H1 (cell line): ENCODE measurements at regions not wholly inside any gene's neighbourhood (a gene's known extent, or its start where the extent isn't known, plus 50 kb on each side); places are given as distances from the start of the nearest gene placed in this dataset.
"Not testable (repeated sequence)": the region's sequence is repeated elsewhere in the genome, so short reads cannot be mapped to it uniquely, and the experiment has no call there.

Experiments
- CTCF ChIA-PET: fragments of 300-600 bp; sonication (Branson Sonifier 250); formaldehyde crosslinking; loops from one replicate; lab custom pipeline; 2021; ENCODE audit not compliant: partially characterized antibody; lab: Charles Lee
- POLR2A ChIA-PET: fragments of 300-600 bp; sonication (Branson Sonifier 250); formaldehyde crosslinking; loops from one replicate; lab custom pipeline; 2021; ENCODE audit warnings: inconsistent platforms; ENCODE audit not compliant: partially characterized antibody; lab: Charles Lee
- DNase-seq, 2 experiments: peaks; one replicate each; pipeline versions ENCODE4 v3.0.0 to v3.0.0-alpha.2; 2010 to 2022; ENCODE audit warnings: low spot score in 2 of 2, low read depth in 1 of 2, mixed read lengths in 1 of 2
- FAIRE-seq: peaks from 2 replicates; lab custom pipeline; 2011; peaks lifted over from hg19 to GRCh38; lab: Jason Lieb, UNC
- H2AFZ ChIP-seq: 2 replicates; pipeline ENCODE4 v1.8.1; 2012; ENCODE audit warnings: low read length, inconsistent platforms
- H2AK5ac ChIP-seq: 2 replicates; pipeline ENCODE4 v1.6.1; 2013; ENCODE audit warnings: low read depth, low read length
- H2BK120ac ChIP-seq: replicated peaks from 2 replicates; pipeline ENCODE3; 2013; ENCODE audit warnings: low read depth, low read length, inconsistent platforms
- H2BK12ac ChIP-seq: 2 replicates; pipeline ENCODE4 v1.6.1; 2013; ENCODE audit warnings: low read depth, low read length
- H2BK15ac ChIP-seq: 2 replicates; pipeline ENCODE4 v1.6.1; 2013; ENCODE audit warnings: low read length
- H2BK20ac ChIP-seq: 2 replicates; pipeline ENCODE4 v1.6.1; 2013; ENCODE audit warnings: low read length
- H2BK5ac ChIP-seq: 2 replicates; pipeline ENCODE4 v1.6.1; 2013; ENCODE audit warnings: low read depth, low read length
- H3K14ac ChIP-seq: 2 replicates; pipeline ENCODE4 v1.6.1; 2013; ENCODE audit warnings: inconsistent platforms; ENCODE audit not compliant: insufficient read length
- H3K18ac ChIP-seq: 2 replicates; pipeline ENCODE4 v1.6.1; 2013; ENCODE audit warnings: low read length; ENCODE audit errors: extremely low read depth
- H3K23ac ChIP-seq: 2 replicates; pipeline ENCODE4 v1.6.1; 2013; ENCODE audit warnings: inconsistent platforms; ENCODE audit not compliant: insufficient read length
- H3K23me2 ChIP-seq: 2 replicates; pipeline ENCODE4 v1.6.1; 2013; ENCODE audit warnings: low read depth, low read length
- H3K27ac ChIP-seq: 2 replicates; pipeline ENCODE4 v1.6.1; 2011; ENCODE audit warnings: low read depth, low read length, inconsistent platforms
- H3K27me3 ChIP-seq, 4 experiments: replicated peaks in 1 of 4; 1 replicate in 1 of 4; 2 replicates in 3 of 4; pipeline versions ENCODE4 v1.6.1 to v1.8.1; 2011 to 2013; ENCODE audit warnings: low read length in 3 of 4, mild to moderate bottlenecking in 3 of 4, inconsistent platforms in 2 of 4, mixed read lengths in 2 of 4, moderate library complexity in 1 of 4; ENCODE audit not compliant: control insufficient read depth in 3 of 4, insufficient read depth in 3 of 4; ENCODE audit errors: extremely low read depth in 1 of 4
- H3K36me3 ChIP-seq, 4 experiments: 2 replicates each; pipeline versions ENCODE4 v1.6.1 to v1.8.1; 2011 to 2013; ENCODE audit warnings: mild to moderate bottlenecking in 4 of 4, low read length in 3 of 4, moderate library complexity in 2 of 4, control low read depth in 1 of 4, inconsistent platforms in 1 of 4; ENCODE audit not compliant: insufficient read depth in 4 of 4, control insufficient read depth in 2 of 4
- H3K4ac ChIP-seq: replicated peaks from 2 replicates; pipeline ENCODE3; 2013; ENCODE audit warnings: low read length, low read depth, mixed read lengths, inconsistent platforms; ENCODE audit not compliant: insufficient read length
- H3K4me1 ChIP-seq, 4 experiments: replicated peaks in 1 of 4; 1 replicate in 1 of 4; 2 replicates in 3 of 4; pipeline versions ENCODE4 v1.6.1 to v1.8.1; 2011 to 2013; ENCODE audit warnings: low read length in 3 of 4, inconsistent platforms in 2 of 4, mixed read lengths in 1 of 4; ENCODE audit not compliant: insufficient read depth in 4 of 4, control insufficient read depth in 3 of 4
- H3K4me2 ChIP-seq, 2 experiments: 2 replicates each; pipeline versions ENCODE4 v1.6.1 to v1.8.1; 2011 to 2013; ENCODE audit warnings: low read depth in 2 of 2, low read length in 2 of 2, control low read depth in 1 of 2, inconsistent platforms in 1 of 2, mild to moderate bottlenecking in 1 of 2; ENCODE audit not compliant: insufficient read depth in 1 of 2
- H3K4me3 ChIP-seq, 4 experiments: fragments of 200-600, 300-600 bp in 1 of 4; sonication (generic), shearing (Covaris generic), sonication (Bioruptor Twin) in 1 of 4; 2 replicates each; pipeline versions ENCODE4 v1.5.1 to v1.8.1; 2011 to 2016; ENCODE audit warnings: low read length in 4 of 4, low read depth in 3 of 4, control low read depth in 2 of 4, inconsistent platforms in 2 of 4, mild to moderate bottlenecking in 2 of 4, mixed read lengths in 1 of 4, moderate library complexity in 1 of 4; ENCODE audit not compliant: insufficient read depth in 2 of 4; ENCODE audit errors: extremely low read depth in 1 of 4
- H3K56ac ChIP-seq: replicated peaks from 2 replicates; pipeline ENCODE3; 2013; ENCODE audit warnings: low read depth, mild to moderate bottlenecking, mixed read lengths, low read length, inconsistent platforms; ENCODE audit not compliant: insufficient read length
- H3K79me1 ChIP-seq: 2 replicates; pipeline ENCODE4 v1.6.1; 2013; ENCODE audit warnings: low read depth, low read length, control low read depth
- H3K79me2 ChIP-seq, 2 experiments: 2 replicates each; pipeline versions ENCODE4 v1.6.1 to v1.8.1; 2012 to 2013; ENCODE audit warnings: low read length in 2 of 2, mild to moderate bottlenecking in 2 of 2, inconsistent platforms in 1 of 2; ENCODE audit not compliant: insufficient read depth in 2 of 2, control insufficient read depth in 1 of 2
- H3K9ac ChIP-seq, 4 experiments: replicated peaks in 1 of 4; 1 replicate in 1 of 4; 2 replicates in 3 of 4; pipeline versions ENCODE4 v1.6.1 to v1.8.1; 2011 to 2013; ENCODE audit warnings: low read depth in 3 of 4, low read length in 3 of 4, control low read depth in 2 of 4, mild to moderate bottlenecking in 2 of 4, moderate library complexity in 2 of 4, inconsistent platforms in 1 of 4; ENCODE audit errors: extremely low read depth in 1 of 4
- H3K9me3 ChIP-seq, 2 experiments: 2 replicates each; pipeline versions ENCODE4 v1.6.1 to v1.8.1; 2012 to 2013; ENCODE audit warnings: mild to moderate bottlenecking in 2 of 2, moderate library complexity in 2 of 2, control low read depth in 1 of 2, inconsistent platforms in 1 of 2, low read depth in 1 of 2, low read length in 1 of 2, mixed read lengths in 1 of 2; ENCODE audit not compliant: insufficient read depth in 2 of 2
- H4K20me1 ChIP-seq, 2 experiments: replicated peaks in 1 of 2; 2 replicates each; pipeline versions ENCODE3 to v1.8.1; 2011 to 2013; ENCODE audit warnings: inconsistent platforms in 2 of 2, low read length in 2 of 2, mild to moderate bottlenecking in 1 of 2; ENCODE audit not compliant: insufficient read depth in 2 of 2, control insufficient read depth in 1 of 2
- H4K5ac ChIP-seq: 2 replicates; pipeline ENCODE4 v1.6.1; 2013; ENCODE audit warnings: low read length, low read depth, mixed read lengths, inconsistent platforms; ENCODE audit not compliant: insufficient read length
- H4K8ac ChIP-seq: 2 replicates; pipeline ENCODE4 v1.8.0; 2013; ENCODE audit warnings: mild to moderate bottlenecking, moderate library complexity, low read length, inconsistent platforms; ENCODE audit not compliant: insufficient read depth; ENCODE audit errors: extremely low read depth
- H4K91ac ChIP-seq: replicated peaks from 2 replicates; pipeline ENCODE3; 2013; ENCODE audit warnings: low read length, mixed read lengths, inconsistent platforms; ENCODE audit not compliant: insufficient read length
- WGBS, 2 experiments: shearing (Covaris generic) in 1 of 2; methylation state at CpG; one replicate each; pipeline versions ENCODE4 v1.1.6 to v1.1.7; 2013 to 2015; ENCODE audit warnings: low lambda C conversion rate in 2 of 2, mixed read lengths in 2 of 2, inconsistent platforms in 1 of 2, low coverage in 1 of 2, missing lambda C conversion rate in 1 of 2; ENCODE audit not compliant: insufficient replicate concordance in 2 of 2, insufficient coverage in 1 of 2, insufficient read length in 1 of 2; ENCODE audit errors: extremely low coverage in 1 of 2, missing lambda C conversion rate in 1 of 2; 5-methylcytosine and 5-hydroxymethylcytosine counted together

GRCh38 chr3:112755046-112755445, 91.6 kb downstream of the CD200R1L start:
- ChIA-PET CTCF (interaction anchor here (0.6 kb wide), 1 partner anchor 54 kb away, joined by 3 read pairs; no protein-coding TSS in a partner anchor), POLR2A (interaction anchor here (0.7 kb wide), 1 partner anchor 9 kb away, joined by 3 read pairs; no protein-coding TSS in a partner anchor)
- not testable (repeated sequence) for H3K23ac ChIP-seq, H2AK5ac ChIP-seq, H3K4ac ChIP-seq, H2BK120ac ChIP-seq, H3K4me3 ChIP-seq, H2BK15ac ChIP-seq, H4K91ac ChIP-seq, H2BK5ac ChIP-seq, H3K9ac ChIP-seq, FAIRE-seq, H3K18ac ChIP-seq, DNase-seq, H3K79me2 ChIP-seq, H3K79me1 ChIP-seq, H3K27me3 ChIP-seq, H3K9me3 ChIP-seq, H4K20me1 ChIP-seq, H4K8ac ChIP-seq, H3K4me1 ChIP-seq, H3K56ac ChIP-seq, H2BK12ac ChIP-seq, H2AFZ ChIP-seq, H4K5ac ChIP-seq, H3K23me2 ChIP-seq, H3K27ac ChIP-seq, H3K14ac ChIP-seq, H3K36me3 ChIP-seq, H3K4me2 ChIP-seq, H2BK20ac ChIP-seq
- 89% methylated on average over 13 of the region's 13 CpGs; no CpG with 5 or more reads in 1 of the 2 experiments for WGBS, 2 experiments
